DOHH2 (cell line): ENCODE measurements at regions not wholly inside any gene's neighbourhood (a gene's known extent, or its start where the extent isn't known, plus 50 kb on each side); places are given as distances from the start of the nearest gene placed in this dataset.

Experiments
- EZH2phosphoT487 ChIP-seq: fragments of 200-600 bp; sonication (generic); IDR thresholded peaks from 2 replicates; pipeline ENCODE4 v1.6.1; 2017; ENCODE audit warnings: borderline replicate concordance, mild to moderate bottlenecking, antibody characterized with exemption, low read length, moderate library complexity, mixed read lengths
- TF ChIP-seq, protein P1 (sequence below): fragments of 200-600 bp; sonication (generic); IDR thresholded peaks from one replicate; pipeline ENCODE4 v1.5.1; 2014; ENCODE audit warnings: antibody characterized with exemption, mild to moderate bottlenecking, low read depth, low read length; ENCODE audit not compliant: poor library complexity, severe bottlenecking

DNA sequence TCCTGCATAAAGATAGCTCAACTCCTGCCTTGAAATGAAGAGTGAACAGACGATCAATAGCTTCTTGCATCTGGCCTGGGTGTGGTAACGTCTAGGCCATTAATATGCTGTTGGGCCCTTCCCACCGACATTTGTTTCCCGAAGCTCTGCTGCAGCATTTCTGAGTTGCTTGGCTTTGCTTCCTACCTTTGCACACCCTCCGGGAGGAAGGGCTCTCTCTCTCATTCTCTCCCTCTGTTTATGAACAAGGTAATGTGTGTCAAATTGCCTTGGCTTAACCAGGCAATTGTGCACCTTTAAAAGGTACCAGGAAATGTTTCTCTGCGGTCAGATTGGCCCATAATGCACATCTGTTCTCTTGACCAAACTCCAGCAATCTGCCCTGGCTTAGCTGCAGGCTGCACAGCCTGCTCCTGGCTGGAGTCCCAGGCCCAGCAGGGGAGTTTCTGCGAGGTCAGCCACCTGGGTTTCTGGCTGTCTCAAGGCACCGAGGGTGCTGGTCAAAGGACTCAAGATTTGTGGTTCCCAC lies 223.7 kb downstream of the SNX10 start:
- TF ChIP-seq, protein P1, sequence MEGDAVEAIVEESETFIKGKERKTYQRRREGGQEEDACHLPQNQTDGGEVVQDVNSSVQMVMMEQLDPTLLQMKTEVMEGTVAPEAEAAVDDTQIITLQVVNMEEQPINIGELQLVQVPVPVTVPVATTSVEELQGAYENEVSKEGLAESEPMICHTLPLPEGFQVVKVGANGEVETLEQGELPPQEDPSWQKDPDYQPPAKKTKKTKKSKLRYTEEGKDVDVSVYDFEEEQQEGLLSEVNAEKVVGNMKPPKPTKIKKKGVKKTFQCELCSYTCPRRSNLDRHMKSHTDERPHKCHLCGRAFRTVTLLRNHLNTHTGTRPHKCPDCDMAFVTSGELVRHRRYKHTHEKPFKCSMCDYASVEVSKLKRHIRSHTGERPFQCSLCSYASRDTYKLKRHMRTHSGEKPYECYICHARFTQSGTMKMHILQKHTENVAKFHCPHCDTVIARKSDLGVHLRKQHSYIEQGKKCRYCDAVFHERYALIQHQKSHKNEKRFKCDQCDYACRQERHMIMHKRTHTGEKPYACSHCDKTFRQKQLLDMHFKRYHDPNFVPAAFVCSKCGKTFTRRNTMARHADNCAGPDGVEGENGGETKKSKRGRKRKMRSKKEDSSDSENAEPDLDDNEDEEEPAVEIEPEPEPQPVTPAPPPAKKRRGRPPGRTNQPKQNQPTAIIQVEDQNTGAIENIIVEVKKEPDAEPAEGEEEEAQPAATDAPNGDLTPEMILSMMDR = no peak
- TF ChIP-seq EZH2phosphoT487 = no peak
